ENCODE measurements at regions not wholly inside any gene's neighbourhood (a gene's known extent, or its start where the extent isn't known, plus 50 kb on each side); places are given as distances from the start of the nearest gene placed in this dataset.

GRCh38 chr4:151955721-151956380 lies 195.0 kb upstream of the GATB start:
- TF ChIP-seq CTCF (IDR thresholded peaks at IDR 0.05) (no peak), ZFX (IDR thresholded peaks at IDR 0.05; ENCODE audit: borderline replicate concordance) (no peak)

All from 22Rv1 (cell line).